ENCODE measurements at regions not wholly inside any gene's neighbourhood (a gene's known extent, or its start where the extent isn't known, plus 50 kb on each side); places are given as distances from the start of the nearest gene placed in this dataset.

GRCh38 chr20:52665441-52665840, 306.7 kb upstream of the TSHZ2 start:
- TF ChIP-seq CTCF (IDR thresholded peaks at IDR 0.05) (no peak), SIN3A (IDR thresholded peaks at IDR 0.05; ENCODE audit: borderline replicate concordance, insufficient read depth, low read depth, low read length) (no peak), POLR2AphosphoS5 (IDR thresholded peaks at IDR 0.05; ENCODE audit: low read depth, low read length) (no peak), REST (IDR thresholded peaks at IDR 0.05; ENCODE audit: insufficient read depth in 1 of 2, low read depth in 2 of 2, low read length in 1 of 2) (no peak)
